Kidney epithelial cell (primary cell): ENCODE measurements at regions not wholly inside any gene's neighbourhood (a gene's known extent, or its start where the extent isn't known, plus 50 kb on each side); places are given as distances from the start of the nearest gene placed in this dataset.

Source experiments
- DNase-seq: peaks from one replicate; pipeline ENCODE4 v3.0.0-alpha.2; 2010; ENCODE audit warnings: low read depth
- H3K27me3 ChIP-seq: 2 replicates; pipeline ENCODE4 v1.6.0; 2011; ENCODE audit warnings: low read length; ENCODE audit not compliant: control insufficient read depth, insufficient read depth
- H3K36me3 ChIP-seq: 2 replicates; pipeline ENCODE4 v1.5.1; 2011; ENCODE audit warnings: low read length; ENCODE audit not compliant: control insufficient read depth, insufficient read depth
- H3K4me3 ChIP-seq: 2 replicates; pipeline ENCODE4 v1.5.1; 2011; ENCODE audit warnings: low read depth, mild to moderate bottlenecking, control low read depth, low read length
- TF ChIP-seq, protein P1 (sequence below): IDR thresholded peaks from 2 replicates; pipeline ENCODE4 v1.5.1; 2011; ENCODE audit warnings: mild to moderate bottlenecking, moderate library complexity, low read length, control low read depth, inconsistent platforms; ENCODE audit not compliant: insufficient read depth, poor library complexity, severe bottlenecking

DNA sequence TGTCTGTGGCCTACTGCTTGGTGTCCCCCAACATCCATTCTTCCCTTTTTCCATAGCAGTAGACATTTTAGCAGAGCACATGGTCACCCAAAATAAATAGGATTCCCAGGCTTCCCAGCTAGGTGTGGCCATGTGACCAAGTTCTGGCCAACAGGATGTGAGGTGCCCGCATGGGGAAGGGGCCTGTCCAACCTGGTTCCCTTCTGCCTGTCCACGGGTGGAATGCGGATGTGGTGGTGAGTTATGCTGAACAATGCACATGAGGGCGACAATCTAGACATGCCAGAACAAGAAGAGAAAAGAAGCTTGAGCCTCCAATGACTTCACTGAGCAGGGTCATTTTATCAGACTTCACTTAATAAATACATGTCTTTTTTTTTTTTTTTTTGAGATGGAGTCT is 77.6 kb upstream of the DLG1 start:
- Histone ChIP-seq H3K36me3 (no peaks in the 10 kb centered on the region), H3K27me3 (no peaks in the 10 kb centered on the region), H3K4me3 (no peak overlapping the region)
- no peak for DNase-seq
- TF ChIP-seq, protein P1, sequence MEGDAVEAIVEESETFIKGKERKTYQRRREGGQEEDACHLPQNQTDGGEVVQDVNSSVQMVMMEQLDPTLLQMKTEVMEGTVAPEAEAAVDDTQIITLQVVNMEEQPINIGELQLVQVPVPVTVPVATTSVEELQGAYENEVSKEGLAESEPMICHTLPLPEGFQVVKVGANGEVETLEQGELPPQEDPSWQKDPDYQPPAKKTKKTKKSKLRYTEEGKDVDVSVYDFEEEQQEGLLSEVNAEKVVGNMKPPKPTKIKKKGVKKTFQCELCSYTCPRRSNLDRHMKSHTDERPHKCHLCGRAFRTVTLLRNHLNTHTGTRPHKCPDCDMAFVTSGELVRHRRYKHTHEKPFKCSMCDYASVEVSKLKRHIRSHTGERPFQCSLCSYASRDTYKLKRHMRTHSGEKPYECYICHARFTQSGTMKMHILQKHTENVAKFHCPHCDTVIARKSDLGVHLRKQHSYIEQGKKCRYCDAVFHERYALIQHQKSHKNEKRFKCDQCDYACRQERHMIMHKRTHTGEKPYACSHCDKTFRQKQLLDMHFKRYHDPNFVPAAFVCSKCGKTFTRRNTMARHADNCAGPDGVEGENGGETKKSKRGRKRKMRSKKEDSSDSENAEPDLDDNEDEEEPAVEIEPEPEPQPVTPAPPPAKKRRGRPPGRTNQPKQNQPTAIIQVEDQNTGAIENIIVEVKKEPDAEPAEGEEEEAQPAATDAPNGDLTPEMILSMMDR: no peak

DNA sequence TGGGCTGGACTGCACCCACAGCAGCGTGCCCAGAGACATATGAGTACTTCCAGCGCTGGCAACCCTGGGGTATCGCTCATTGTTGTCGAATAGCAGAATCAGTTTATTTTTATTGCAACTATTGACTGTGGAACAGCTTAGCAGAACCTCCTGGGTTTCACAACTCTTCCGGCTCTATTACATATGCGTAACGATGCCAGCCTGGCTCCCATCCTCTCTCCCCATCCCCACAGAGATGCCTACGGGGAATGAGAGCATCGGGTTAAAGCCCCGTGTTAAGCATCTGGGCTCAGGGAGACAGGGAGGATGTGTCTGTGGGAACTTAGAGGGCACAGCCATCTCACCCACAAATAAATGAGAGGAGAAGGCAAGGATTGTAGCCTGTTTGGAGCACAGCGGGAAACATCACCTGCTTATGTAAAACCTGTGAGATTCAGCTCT is 76.6 kb upstream of the DLG1 start:
- DNase-seq: no peak
- Histone ChIP-seq H3K27me3 (no peaks in the 10 kb centered on the region), H3K36me3 (no peaks in the 10 kb centered on the region), H3K4me3 (no peak overlapping the region)
- TF ChIP-seq, protein P1: no peak

DNA sequence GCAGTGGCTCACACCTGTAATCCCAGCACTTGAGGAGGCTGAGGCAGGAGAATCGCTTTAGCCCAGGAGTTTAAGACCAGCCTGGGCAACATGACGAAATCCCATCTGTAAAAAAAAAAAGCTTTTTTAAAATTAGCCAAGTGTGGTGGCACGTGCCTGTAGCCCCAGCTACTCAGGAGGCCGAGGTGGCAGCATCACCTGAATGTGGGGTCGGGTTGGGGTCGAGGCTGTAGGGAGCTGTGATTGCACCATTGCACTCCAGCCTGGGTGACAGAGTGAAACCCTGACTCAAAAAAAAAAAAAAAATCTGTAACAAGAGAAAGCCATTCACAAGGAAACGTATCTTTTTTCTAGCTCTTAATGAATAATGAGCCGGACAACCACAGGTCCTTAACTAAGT is 74.7 kb upstream of the DLG1 start:
- Histone ChIP-seq H3K4me3 (no peak overlapping the region), H3K27me3 (no peaks in the 10 kb centered on the region), H3K36me3 (no peaks in the 10 kb centered on the region)
- no peak for DNase-seq
- TF ChIP-seq, protein P1: no peak

DNA sequence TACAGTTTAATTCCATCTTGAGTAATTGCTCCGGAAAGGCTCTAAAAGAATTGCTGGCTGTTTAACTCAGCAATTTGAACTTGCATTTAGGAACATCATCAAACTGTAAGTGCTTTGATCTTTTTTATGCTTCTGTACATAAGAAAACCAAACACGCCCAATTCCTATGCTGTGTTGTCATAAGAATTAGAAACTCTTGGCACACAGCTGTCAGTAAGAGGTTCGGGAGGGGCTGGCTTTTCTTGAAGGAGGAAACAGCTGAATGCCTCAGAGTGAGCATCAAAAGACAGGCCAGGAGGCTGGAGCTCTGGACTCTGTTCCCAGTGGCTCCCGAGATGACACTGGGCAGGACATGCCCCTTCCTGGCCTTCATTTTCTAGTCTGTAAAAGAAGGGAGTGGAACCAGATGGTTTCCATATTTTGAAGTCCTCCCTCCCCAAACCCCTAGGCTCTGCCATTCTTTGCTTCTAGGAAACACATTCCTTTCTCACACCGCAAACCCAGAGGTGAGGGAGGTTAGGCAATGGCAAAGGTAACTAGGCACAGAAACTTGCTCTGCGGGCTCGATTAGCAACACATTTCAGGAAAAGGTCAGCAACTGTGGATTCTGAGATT is 73.7 kb upstream of the DLG1 start:
- H3K36me3 ChIP-seq: no peaks in the 10 kb centered on the region
- H3K27me3 ChIP-seq: no peaks in the 10 kb centered on the region
- TF ChIP-seq, protein P1: no peak
- no peak overlapping the region for H3K4me3 ChIP-seq
- DNase-seq: peak; percentile 93

DNA sequence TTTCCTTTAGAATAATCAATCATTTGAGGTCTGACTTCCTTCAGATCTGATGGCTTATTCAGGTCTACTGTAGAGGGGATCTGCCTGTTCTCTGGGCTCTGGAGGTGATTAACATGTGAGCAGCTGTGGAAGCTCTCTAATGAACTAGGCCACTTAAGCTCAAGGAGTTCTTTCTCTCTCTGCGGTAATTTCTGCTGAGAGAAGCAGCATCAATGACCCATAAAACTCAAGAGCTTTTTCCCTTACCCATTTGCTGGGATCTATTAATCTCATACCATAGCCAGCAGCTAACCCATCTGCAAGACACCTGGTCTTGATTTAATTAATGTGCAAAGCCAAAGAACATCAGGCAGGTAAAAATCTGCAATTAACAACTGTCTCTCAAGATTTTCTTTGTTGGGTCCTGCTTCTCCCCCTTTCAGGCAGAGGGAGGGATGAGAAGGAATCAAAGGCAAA is 73.2 kb upstream of the DLG1 start:
- TF ChIP-seq, protein P1: no peak
- no peak for DNase-seq
- no peak overlapping the region for H3K4me3 ChIP-seq
- H3K27me3 ChIP-seq: no peaks in the 10 kb centered on the region
- no peaks in the 10 kb centered on the region for H3K36me3 ChIP-seq

DNA sequence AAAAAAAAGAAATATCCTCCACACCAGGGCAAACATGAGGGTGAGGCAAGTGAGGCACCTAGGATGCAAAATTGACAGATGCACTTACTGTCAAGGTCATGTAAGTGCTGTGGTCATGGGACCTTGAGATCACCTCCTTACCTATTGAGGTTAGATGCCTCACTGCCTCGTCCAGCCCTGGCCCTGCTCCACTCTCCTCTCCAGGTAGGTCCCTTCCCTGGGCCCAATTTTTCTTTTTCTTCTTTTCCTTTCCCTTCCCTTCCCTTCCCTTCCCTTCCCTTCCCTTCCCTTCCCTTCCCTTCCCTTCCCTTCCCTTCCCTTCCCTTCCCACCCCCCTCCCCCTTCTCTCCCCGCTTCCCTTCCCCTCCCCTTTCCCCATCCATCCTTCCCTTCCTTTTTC is 71.1 kb upstream of the DLG1 start:
- H3K27me3 ChIP-seq: no peaks in the 10 kb centered on the region
- no peak overlapping the region for H3K4me3 ChIP-seq
- TF ChIP-seq, protein P1: no peak
- DNase-seq: no peak
- H3K36me3 ChIP-seq: no peaks in the 10 kb centered on the region
